HG02610 (cell line): ENCODE measurements at regions not wholly inside any gene's neighbourhood (a gene's known extent, or its start where the extent isn't known, plus 50 kb on each side); places are given as distances from the start of the nearest gene placed in this dataset.
A peak's percentile ranks its signal among the peaks of the same experiment; 100 is the strongest.

Experiments used
- ATAC-seq: cut with Tn5 transposase; IDR thresholded peaks from one replicate; pipeline ENCODE4 v1.9.1; 2021; ENCODE audit warnings: mild to moderate bottlenecking, moderate library complexity; ENCODE audit not compliant: unreplicated experiment

DNA sequence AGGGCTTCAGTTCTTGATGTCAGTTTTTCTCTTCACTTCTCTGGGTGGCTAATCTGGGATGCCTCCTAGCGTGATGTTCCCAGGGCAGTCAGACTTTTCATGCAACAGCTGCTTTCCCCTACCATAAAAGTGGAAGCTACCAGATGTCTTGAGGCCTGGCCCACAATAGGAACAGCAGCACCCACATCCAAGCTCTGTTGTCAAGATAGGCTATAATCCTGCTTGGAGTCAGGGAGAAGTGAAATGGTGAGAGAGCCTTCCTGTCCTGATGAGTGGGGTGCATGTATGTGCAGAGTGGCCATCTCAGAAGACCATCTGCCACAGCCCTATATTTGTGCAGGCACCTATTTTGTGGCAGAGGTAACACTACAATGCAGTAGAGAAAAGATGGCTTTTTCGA lies 108.0 kb downstream of the HTR5A start:
- ATAC-seq, result no peak

DNA sequence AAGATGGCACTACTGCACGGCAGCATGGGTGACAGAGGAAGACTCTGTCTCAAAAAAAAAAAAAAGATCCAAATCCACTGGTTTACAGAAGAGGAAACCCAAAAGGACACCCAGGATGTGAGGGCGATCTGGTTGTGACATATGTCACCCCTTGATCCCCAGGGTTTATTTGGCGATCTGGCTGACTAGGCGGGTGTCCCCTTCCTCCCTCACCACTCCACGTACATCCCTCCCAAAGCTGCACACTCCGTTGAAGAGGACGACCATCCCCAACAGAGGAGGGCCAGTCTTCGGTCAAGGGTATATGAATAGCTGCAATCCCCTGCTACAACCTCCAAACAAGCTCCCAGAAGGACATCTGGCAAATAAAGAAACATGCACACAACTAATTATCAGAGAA lies 111.6 kb downstream of the HTR5A start:
- ATAC-seq, result no peak

DNA sequence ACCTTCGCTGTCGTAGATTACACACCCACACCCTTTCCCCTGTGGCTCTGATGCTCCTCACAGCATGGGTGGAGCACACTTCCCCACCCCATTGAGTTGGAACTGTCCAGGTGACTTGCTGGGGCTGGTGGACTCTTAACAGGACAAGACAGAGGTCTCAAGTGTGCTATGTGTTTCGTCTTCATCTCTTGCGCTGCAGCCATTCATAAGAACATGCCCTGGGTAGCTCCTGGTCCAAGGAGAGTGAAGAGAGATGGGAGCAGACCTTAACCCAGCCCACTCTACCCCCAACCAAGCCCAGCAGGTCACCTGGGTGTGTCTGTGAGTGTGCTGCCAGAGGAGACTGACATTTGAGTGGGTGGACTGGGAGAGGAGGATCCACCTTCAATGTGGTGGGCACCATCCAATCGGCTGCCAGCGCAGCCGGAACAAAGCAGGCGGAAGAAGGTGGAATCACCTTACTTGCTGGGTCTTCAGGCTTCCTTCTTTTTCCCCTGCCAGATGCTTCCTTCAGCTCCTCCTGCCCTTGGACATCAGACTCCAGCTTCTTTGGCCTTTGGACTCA lies 112.4 kb downstream of the HTR5A start:
- no peak for ATAC-seq

DNA sequence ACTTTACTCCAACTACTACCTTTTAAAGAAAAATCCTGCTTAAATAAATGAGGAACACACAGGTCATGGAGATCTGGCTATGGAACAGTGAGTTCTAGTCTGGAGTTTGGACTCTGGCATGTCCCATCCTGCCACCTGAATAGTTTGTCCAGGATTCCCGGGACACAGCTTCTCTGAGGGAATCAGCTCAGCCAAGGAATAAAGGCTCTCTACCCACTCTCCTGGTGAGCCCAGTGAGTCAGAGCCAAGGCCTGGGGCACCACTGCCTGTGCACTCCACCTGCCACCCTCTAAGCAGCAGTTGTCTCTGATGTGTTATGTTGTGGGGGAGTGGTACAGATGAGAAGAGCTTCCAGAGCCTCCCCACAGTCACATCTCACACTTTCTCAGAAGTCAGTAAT lies 113.5 kb downstream of the HTR5A start:
- no peak for ATAC-seq

DNA sequence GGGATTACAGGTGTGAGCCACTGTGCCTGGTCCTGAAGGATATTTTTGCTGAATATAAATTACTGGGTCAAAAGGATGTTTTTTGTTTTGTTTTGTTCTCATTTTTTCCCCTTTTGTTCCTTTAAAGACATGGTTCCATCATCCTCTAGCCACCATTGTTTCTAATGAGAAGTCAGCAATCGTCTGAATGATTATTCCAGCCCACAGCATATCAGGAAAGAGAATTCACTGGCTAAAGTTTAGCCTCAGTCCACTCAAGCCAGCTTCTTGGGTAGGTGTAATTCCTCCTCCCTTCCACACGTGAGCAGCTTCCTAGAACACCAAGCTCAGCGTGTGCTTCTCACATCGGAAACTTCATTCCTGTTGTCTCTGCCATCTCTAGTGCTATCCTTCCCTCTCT lies 112.8 kb upstream of the INSIG1 start:
- no peak for ATAC-seq

DNA sequence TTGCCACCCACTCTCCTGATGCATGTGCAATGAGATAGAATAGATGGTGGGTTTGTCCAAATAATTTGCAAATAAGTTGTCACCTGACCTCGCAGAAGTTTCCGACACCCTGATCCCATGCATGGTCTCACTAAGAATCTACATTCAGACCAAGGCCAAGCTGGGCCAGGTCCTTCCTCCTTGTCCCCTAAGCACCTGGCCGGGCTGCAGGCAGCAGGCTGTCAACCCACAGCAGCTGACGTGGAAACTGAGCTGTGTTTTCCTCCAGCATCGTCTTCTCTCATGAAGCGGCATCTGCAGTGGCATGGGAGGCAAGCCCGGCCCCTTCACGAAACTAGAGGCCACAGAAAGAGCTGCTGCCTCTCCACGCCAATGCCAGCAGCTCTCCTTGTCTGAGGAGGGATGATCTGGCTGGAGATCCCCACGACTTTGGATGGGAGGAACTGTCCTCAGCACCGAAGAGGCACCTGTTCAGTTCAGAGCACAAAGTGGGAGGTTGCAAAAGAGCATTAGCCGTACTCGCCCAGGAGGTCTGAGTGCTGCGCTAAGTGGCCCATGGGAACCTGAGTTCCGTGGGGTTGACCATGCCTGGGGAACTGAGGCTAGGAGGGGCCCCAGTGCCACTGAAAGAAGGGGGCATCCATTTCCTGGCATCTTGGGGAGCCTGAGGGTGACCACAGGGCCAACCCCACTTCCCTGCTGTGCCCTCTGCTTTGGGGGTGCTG lies 110.5 kb upstream of the INSIG1 start:
- ATAC-seq, result no peak

DNA sequence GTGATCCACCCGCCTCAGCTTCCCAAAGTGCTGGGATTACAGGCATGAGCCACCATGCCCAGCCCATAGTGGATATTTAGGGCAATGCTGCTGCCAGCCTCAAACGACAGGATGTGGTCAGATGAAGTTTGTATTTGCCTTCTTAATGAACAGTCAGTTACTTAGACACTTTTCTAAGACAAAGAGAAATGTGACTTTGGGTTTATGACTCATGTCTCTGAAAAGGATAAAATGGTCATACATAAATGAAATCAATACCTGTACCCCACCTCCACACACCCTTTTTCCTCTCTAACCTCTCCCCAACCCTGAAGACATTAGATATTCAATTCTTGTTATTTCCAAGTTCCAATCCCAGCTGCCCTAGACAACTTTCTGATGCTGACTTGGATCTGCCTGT lies 109.3 kb upstream of the INSIG1 start:
- ATAC-seq, result no peak

DNA sequence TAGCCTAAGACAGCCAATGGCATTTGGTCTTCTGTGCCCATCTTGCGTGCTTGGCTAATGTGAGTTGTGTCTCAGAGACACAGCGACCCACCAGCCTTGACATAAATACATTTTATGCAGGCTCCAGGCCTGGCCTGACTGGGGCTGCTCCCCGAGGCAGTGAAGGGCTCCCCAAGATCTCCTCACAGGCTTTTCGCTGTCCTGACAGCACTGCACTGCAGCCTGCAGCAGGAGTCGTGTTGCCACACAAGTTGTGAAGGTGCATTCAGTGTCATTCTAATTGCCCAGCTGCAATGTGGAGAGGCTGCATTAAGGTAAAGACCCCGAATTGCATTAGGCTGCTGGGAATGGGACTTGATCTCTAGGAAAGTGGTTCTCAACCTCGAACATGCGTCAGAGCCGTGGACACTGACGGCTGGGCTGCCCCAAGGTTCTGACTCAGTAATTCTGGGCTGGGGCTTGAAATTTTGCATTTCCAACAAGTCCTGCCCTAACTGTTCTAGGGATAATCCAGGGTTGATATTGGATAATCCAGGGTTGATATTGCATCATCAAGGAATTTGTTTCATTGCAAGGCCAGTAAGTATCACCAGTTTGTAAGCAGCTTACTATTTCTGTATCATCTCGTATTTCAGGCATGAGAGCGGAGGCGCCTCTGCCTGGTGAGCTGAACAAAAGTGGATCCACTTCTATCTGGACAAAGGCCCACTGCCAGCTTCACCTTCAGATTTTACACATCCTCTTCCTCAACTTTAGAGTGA lies 108.7 kb upstream of the INSIG1 start:
- no peak for ATAC-seq

DNA sequence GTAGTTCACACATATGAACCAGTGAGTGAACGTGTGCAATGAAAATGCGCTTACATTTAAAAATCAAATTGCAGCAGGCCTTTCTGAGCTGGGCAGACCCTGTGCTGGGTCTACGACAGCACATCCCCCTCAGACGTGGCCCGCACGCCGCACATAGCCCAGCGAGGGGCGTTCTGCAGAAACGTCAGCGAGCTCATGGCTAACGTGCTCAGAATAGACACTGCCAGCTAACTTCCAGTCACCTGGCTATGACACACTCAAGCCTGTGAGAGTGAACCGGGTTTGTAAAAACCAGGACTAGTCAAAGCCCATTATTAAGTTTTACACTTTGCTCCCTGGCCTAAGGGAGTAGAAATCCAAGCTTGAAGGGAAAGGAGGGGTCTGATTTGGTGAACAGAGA lies 108.1 kb upstream of the INSIG1 start:
- ATAC-seq, result no peak

DNA sequence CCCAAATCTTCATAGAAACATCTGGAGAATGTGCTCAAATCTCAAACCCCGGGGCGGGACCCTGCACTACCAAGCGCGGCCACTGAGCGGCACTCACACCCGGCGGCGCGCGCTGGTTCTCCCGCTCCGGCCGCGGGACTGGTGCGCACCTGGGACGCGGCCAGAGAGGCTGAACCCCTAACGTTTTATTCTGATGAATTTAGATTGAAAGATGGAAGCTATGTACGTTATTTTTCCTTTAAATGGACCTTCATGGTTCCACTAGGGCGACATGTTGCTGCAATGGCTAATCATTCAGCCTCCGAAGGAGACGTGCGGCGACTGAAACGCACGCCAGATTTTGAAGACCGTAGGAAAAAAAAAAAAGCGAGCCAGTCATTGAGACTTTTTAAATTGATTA lies 107.0 kb upstream of the INSIG1 start:
- no peak for ATAC-seq

DNA sequence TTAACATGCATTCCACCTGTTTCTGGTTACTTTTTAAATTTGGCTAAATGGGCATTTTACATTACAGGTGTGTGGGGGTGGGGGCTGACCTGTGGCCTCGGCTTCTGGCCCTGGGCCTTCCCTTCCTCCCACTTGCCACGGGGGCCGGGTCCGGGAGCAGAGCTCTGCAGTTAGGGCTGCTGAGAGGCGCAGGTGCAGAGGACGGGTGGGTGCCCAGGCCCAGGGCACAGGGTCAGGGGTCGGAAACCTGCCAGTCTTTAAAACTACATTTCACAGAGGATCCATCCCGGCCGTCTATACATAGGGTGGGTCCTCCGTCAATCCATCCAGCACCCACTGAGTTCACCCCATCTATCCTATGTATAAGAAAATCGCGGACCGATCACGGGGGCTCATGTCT lies 106.5 kb upstream of the INSIG1 start:
- no peak for ATAC-seq

DNA sequence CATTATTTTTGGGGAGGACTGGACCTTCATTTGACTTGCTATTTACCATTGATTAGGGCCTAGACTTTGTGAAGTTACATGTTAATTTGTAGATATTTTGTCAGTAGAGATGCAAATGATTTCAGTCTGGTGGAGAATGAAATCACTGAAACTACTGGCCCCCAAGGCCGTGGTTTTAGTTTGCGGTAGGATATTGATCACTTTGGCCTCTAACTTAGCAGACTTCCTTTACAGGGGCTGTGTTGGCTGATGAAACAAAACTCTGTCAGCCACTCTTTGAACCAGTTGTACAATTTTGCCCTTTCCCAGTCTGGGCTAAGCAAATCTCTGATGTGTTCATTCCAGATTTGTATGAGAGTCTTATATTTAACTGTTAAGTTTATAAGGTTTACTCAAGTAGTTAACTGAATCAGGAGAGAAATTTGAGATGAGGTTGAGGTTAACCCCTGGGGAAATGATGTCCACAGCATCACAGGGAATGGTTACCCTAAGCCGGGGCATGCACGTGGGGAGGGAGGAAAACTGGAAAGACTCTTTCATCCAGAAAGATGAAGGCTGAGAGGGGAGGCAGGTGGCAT lies 105.7 kb upstream of the INSIG1 start:
- peak; percentile 60 for ATAC-seq

DNA sequence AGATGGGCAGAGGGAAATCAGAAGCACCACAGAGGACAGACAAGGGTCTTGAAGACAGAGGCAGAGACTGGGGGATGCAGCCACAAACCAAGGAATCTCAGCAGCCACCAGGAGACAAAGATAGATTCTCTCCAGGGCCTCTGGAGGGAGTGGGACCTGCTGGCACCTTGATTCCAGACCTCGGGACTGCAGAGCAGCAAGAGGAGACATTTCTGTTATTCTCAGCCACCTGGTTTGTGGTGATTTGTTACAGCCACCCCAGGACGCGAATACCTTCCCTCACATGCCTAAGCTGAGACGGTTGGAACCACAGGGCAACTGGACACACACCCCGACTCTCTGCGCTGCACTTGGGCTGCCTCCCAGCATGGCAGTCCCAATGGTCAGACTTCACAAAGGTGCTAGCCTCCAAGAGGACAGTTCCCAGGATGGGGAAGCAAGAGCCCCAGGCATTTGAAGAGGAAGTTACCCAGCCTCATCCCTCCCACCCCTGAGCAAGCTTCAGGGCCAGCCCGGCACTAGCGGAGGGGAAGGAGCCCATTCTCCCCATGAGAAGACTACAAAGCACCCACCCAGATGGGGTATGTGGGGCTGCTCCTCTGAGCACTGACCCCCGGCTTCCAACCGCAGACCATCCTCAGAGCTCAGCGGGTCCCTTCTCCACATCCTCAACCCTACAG lies 104.6 kb upstream of the INSIG1 start:
- ATAC-seq, result no peak

DNA sequence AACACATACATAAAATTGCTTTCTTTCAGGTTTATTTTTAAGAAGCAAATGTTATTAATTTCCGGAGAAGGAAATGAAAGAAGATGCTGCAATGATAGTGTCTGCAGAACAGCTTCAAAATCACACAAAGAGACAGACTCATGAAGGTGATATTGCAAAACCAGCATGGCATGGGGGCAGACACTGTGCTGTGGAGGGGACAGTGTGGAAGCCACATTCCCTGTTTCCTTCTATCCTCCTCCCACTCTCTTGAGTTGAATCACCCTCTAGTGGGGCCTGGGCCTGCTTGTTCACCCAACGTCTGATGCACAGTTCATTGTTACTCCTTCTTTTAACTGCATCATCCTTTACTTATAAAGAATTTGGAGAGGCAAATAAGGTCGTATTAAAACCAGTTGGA lies 104.0 kb upstream of the INSIG1 start:
- ATAC-seq, result no peak

DNA sequence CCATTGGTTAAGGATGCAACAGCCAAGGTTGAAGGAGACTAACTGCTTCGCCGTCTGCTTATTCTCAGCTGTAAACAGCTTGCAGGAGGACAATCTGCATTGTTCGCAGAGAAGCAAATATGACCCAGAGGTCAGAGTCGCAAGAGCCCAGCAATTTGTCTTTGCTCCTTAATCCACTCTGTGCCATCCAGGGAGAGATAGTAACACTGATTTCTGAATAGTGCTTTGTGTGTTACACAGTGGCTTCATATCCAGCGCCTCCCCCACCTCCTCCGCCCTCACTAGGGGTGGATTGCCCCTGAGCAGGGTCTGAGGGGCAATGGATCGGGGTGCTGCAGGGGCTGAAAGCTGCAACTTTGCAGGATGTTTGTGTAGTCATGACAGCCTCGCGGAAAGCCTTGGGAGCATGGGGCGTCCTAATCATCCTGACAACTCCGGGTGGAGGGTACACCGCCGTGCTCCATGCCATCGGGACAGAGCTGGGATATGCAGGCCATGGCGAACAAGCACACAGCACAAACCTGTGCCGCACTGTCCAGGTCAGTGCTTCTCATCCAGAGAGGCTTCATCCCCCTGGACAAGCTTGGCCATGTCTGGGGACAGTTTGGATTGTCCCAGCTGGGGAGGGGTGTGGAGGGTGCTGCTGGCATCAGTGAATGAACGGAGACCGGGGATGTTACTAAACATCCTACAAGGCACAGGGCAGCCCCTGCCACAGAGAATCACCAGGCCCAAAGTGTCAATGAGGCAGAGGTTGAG lies 103.1 kb upstream of the INSIG1 start:
- no peak for ATAC-seq

DNA sequence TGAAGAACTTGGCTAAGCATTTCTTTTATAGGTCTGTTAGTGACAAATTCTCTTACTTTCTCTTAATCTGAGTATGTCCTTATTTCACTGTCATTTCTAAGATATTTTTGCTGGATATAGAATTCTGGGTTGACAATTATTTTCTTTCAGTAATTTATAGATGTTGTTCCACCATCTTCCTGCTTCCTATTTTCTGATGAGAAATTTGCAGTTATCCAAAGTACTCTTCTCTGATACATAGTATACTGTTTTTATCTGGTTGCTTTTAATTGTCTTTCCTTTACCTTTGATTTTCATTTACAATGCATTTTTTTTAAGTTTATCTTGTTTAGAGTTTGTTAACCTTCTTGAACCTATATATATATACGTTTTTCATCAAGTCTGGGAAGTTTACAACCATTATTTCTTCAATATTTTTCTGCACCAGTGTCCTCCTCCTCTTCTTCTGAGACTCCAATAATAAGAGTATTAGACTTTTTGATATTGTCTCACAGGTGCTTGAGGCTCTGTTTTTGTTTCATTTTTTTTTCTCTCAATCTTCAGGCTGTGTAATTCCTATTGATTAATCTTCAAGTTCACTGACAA lies 101.6 kb upstream of the INSIG1 start:
- no peak for ATAC-seq

DNA sequence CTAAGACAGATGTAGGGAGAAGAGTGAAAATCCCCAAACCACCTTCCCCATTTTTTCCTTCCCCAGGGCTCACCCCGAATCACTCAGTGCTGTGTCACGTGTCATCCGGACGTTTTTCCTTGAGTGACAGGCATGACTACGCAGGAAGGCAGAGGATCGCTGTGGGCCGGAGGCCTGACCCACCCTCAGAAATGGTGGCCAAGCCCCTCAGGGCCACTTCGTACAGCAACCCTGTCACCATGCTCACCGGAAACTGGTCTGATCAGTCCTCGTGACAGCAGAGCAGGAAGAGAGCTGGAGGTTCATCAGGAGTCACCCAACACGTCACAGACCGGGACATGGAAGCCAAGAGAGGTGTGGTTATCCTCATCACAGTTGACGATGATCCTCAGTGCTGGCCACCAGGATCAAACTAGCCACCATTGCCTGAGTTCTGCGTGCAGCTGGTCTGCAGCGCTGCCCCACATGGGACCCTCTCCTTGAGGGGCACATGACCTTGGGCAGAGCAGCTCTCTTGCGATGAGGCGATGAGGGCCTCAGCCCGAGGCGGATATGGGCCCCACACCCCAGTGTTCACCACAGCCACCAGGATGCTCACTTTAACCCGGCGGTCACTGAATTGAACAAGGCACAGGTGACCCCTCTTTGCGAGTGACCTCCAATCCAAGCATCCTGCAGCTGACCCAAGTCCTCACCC lies 99.3 kb upstream of the INSIG1 start:
- ATAC-seq, result no peak

DNA sequence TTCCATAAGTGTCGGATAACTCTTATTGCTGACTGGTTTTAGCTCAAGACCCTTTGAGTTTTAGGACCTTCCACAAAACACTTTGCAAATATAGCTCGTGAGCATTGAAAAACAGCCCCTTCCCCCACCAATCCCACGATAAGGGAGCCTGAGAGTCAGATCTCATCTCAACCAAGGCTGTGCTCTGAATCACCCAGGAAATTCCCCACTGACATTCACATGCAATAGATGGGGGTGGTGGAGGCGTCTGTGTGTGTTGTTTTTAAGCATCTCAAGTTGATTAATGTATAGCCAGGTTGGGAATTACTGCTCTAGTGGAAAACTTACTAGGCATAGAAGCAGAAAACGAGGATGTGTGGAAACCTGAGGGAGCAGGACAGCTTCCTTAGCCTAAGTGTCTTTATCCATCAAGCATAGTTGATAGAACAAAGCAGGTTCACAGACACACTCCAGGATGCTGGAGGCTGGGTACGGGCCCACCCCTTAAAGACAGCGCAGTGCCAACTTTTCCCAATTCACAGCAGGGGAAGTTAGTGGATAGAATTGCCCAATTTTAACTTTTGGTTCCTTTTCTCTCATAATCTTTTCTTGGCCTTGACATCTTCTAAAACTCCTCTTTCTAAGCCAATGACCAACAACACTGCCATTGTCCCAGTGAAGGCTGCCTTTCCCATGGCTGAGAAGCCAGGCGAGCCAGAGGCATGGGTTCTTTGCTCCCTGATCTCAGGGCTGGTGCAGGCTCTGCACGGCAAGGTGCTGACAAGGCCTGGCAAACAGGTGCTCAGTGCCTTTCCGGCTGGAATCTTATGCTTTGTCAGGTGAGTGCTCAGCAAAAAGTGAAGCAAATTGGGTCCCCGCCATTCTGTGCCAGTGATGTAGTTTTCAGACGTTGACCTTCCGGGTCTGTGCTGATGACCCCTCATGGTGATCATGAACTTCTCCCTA lies 98.5 kb upstream of the INSIG1 start:
- peak; percentile 82 for ATAC-seq
